H9 (cell line): ENCODE measurements at regions not wholly inside any gene's neighbourhood (a gene's known extent, or its start where the extent isn't known, plus 50 kb on each side); places are given as distances from the start of the nearest gene placed in this dataset.

Source experiments
- DNase-seq: peaks from one replicate; pipeline ENCODE4 v3.0.0-alpha.2; 2017
- H2AFZ ChIP-seq: one replicate; pipeline ENCODE4 v1.6.1; 2013; ENCODE audit warnings: mild to moderate bottlenecking, low read length, control low read depth, moderate library complexity
- H2AK5ac ChIP-seq: 2 replicates; pipeline ENCODE4 v1.6.1; 2013; ENCODE audit warnings: low read length, control low read depth, mixed read lengths; ENCODE audit not compliant: insufficient read length
- H2BK120ac ChIP-seq: one replicate; pipeline ENCODE4 v1.6.1; 2013; ENCODE audit warnings: low read depth, mild to moderate bottlenecking, low read length, control low read depth, inconsistent platforms; ENCODE audit not compliant: poor library complexity, severe bottlenecking
- H2BK12ac ChIP-seq: 2 replicates; pipeline ENCODE4 v1.6.1; 2013; ENCODE audit warnings: low read length, control low read depth, mixed read lengths, low read depth; ENCODE audit not compliant: insufficient read length
- H2BK15ac ChIP-seq: 2 replicates; pipeline ENCODE4 v1.6.1; 2013; ENCODE audit warnings: low read depth, low read length, control low read depth
- H2BK20ac ChIP-seq: one replicate; pipeline ENCODE4 v1.6.1; 2013; ENCODE audit warnings: low read depth, mild to moderate bottlenecking, low read length, control low read depth, inconsistent platforms; ENCODE audit not compliant: poor library complexity, severe bottlenecking
- H2BK5ac ChIP-seq: 2 replicates; pipeline ENCODE4 v1.6.1; 2013; ENCODE audit warnings: low read length, control low read depth, mixed read lengths; ENCODE audit not compliant: insufficient read length
- H3K14ac ChIP-seq: 2 replicates; pipeline ENCODE4 v1.6.1; 2013; ENCODE audit warnings: low read length, control low read depth; ENCODE audit not compliant: insufficient read depth
- H3K18ac ChIP-seq: 2 replicates; pipeline ENCODE4 v1.6.1; 2013; ENCODE audit warnings: low read depth, mild to moderate bottlenecking, mixed read lengths, low read length, control low read depth; ENCODE audit not compliant: insufficient read length
- H3K23ac ChIP-seq: 2 replicates; pipeline ENCODE4 v1.6.1; 2013; ENCODE audit warnings: low read length, control low read depth, mixed read lengths, low read depth; ENCODE audit not compliant: insufficient read length
- H3K23me2 ChIP-seq: 2 replicates; pipeline ENCODE4 v1.6.1; 2013; ENCODE audit warnings: low read depth, mild to moderate bottlenecking, mixed read lengths, low read length, control low read depth; ENCODE audit not compliant: insufficient read length, poor library complexity, severe bottlenecking
- H3K27ac ChIP-seq: 2 replicates; pipeline ENCODE4 v1.5.1; 2013; ENCODE audit warnings: low read length, control low read depth, mixed read lengths, low read depth; ENCODE audit not compliant: insufficient read length
- H3K27me3 ChIP-seq: 2 replicates; pipeline ENCODE4 v1.6.1; 2013; ENCODE audit warnings: low read length, control low read depth, inconsistent platforms; ENCODE audit not compliant: insufficient read depth
- H3K4ac ChIP-seq: 2 replicates; pipeline ENCODE4 v1.6.1; 2013; ENCODE audit warnings: low read depth, mild to moderate bottlenecking, control low read depth, inconsistent platforms, low read length, moderate library complexity
- H3K4me1 ChIP-seq: 2 replicates; pipeline ENCODE4 v1.6.1; 2013; ENCODE audit warnings: low read length, control low read depth, inconsistent platforms; ENCODE audit not compliant: insufficient read depth
- H3K4me2 ChIP-seq: 2 replicates; pipeline ENCODE4 v1.6.1; 2013; ENCODE audit warnings: low read length, control low read depth, mixed read lengths; ENCODE audit not compliant: insufficient read length, insufficient read depth
- H3K56ac ChIP-seq: 2 replicates; pipeline ENCODE4 v1.6.1; 2013; ENCODE audit warnings: low read depth, mild to moderate bottlenecking, mixed read lengths, low read length, control low read depth; ENCODE audit not compliant: insufficient read length
- H3K79me1 ChIP-seq: 2 replicates; pipeline ENCODE4 v1.6.1; 2013; ENCODE audit warnings: low read depth, mild to moderate bottlenecking, moderate library complexity, low read length, control low read depth, inconsistent platforms; ENCODE audit not compliant: insufficient read depth, poor library complexity, severe bottlenecking
- H3K79me2 ChIP-seq: 2 replicates; pipeline ENCODE4 v1.6.1; 2013; ENCODE audit warnings: low read length, control low read depth, inconsistent platforms; ENCODE audit not compliant: insufficient read depth
- H3K9ac ChIP-seq: 2 replicates; pipeline ENCODE4 v1.6.1; 2013; ENCODE audit warnings: low read length, control low read depth, mixed read lengths; ENCODE audit not compliant: insufficient read length; ENCODE audit errors: extremely low read depth
- H3K9me3 ChIP-seq: one replicate; pipeline ENCODE4 v1.6.1; 2013; ENCODE audit warnings: low read depth, low read length, inconsistent platforms; ENCODE audit not compliant: control insufficient read depth
- H3T11ph ChIP-seq: one replicate; pipeline ENCODE4 v1.6.1; 2013; ENCODE audit warnings: mild to moderate bottlenecking, low read length, control low read depth, inconsistent platforms
- H4K20me1 ChIP-seq: one replicate; pipeline ENCODE4 v1.6.1; 2013; ENCODE audit not compliant: control insufficient read depth, insufficient read length, insufficient read depth
- H4K5ac ChIP-seq: 2 replicates; pipeline ENCODE4 v1.6.1; 2013; ENCODE audit warnings: low read depth, mild to moderate bottlenecking, mixed read lengths, low read length, control low read depth; ENCODE audit not compliant: insufficient read length
- H4K8ac ChIP-seq: replicated peaks from 2 replicates; pipeline ENCODE4 v1.6.1; 2013; ENCODE audit warnings: low read length, control low read depth, mixed read lengths, low read depth; ENCODE audit not compliant: insufficient read length
- H4K91ac ChIP-seq: 2 replicates; pipeline ENCODE4 v1.6.1; 2013; ENCODE audit warnings: low read depth, mild to moderate bottlenecking, moderate library complexity, mixed read lengths, low read length, control low read depth; ENCODE audit not compliant: insufficient read length
- H3K27ac Mint-ChIP-seq, 3 experiments: 2 replicates in 2 of 3; 3 replicates in 1 of 3; pipeline ENCODE4 v1.8.0; 2020 to 2021; ENCODE audit warnings: mixed read lengths in 3 of 3, mild to moderate bottlenecking in 1 of 3, moderate library complexity in 1 of 3
- H3K27me3 Mint-ChIP-seq: 2 replicates; pipeline ENCODE4 v1.8.0; 2021; ENCODE audit warnings: low read depth, mild to moderate bottlenecking, moderate library complexity, mixed read lengths
- H3K36me3 Mint-ChIP-seq, 3 experiments: 2 replicates in 2 of 3; 3 replicates in 1 of 3; pipeline ENCODE4 v1.8.0; 2020 to 2021; ENCODE audit warnings: low read depth in 3 of 3, mixed read lengths in 3 of 3; ENCODE audit not compliant: insufficient read depth in 1 of 3
- H3K4me1 Mint-ChIP-seq, 2 experiments: 2 replicates each; pipeline ENCODE4 v1.8.0; 2020; ENCODE audit warnings: mixed read lengths in 2 of 2
- H3K4me3 Mint-ChIP-seq, 2 experiments: 2 replicates in 1 of 2; 3 replicates in 1 of 2; pipeline ENCODE4 v1.8.0; 2020 to 2021; ENCODE audit warnings: mild to moderate bottlenecking in 2 of 2, mixed read lengths in 2 of 2, moderate library complexity in 1 of 2
- H3K9me3 Mint-ChIP-seq, 2 experiments: 2 replicates in 1 of 2; 3 replicates in 1 of 2; pipeline ENCODE4 v1.8.0; 2020; ENCODE audit warnings: mild to moderate bottlenecking in 2 of 2, mixed read lengths in 2 of 2, moderate library complexity in 1 of 2
- CTCF ChIP-seq: fragments of 200-600 bp; sonication (generic); conservative IDR thresholded peaks from 3 replicates; pipeline ENCODE4 v1.8.0; 2021; ENCODE audit warnings: antibody characterized with exemption, mild to moderate bottlenecking
- WGBS: extraction: QIAGEN DNeasy Blood & Tissue Kit; methylation state at CpG from one replicate; pipeline ENCODE4 v1.1.7; 2013; ENCODE audit warnings: missing lambda C conversion rate, low lambda C conversion rate, mixed read lengths; ENCODE audit not compliant: insufficient read length; ENCODE audit errors: extremely low coverage; 5-methylcytosine and 5-hydroxymethylcytosine counted together

GRCh38 chr12:118921761-118922160 is 59.6 kb upstream of the SRRM4 start:
- Histone ChIP-seq H3K9me3 (no peaks in the 10 kb centered on the region), H3K79me2 (no peaks in the 10 kb centered on the region), H2BK12ac (no peak overlapping the region), H3K14ac (no peak overlapping the region), H3K23ac (no peak overlapping the region), H2BK15ac (no peak overlapping the region), H3K79me1 (no peaks in the 10 kb centered on the region), H3K23me2 (no peaks in the 10 kb centered on the region), H3K4me1 (no peaks in the 10 kb centered on the region), H3K9ac (no peak overlapping the region), H2BK5ac (no peak overlapping the region), H3K4ac (no peak overlapping the region), H4K8ac (no peak overlapping the region), H3K56ac (no peak overlapping the region), H2AK5ac (no peak overlapping the region), H2BK120ac (no peak overlapping the region), H4K91ac (no peak overlapping the region), H2AFZ (no peak overlapping the region), H4K5ac (no peak overlapping the region), H2BK20ac (no peak overlapping the region), H3K18ac (no peak overlapping the region), H3K27me3 (no peaks in the 10 kb centered on the region), H3T11ph (no peak overlapping the region), H3K27ac (no peak overlapping the region), H3K4me2 (no peak overlapping the region), H4K20me1 (no peaks in the 10 kb centered on the region)
- WGBS: no CpG with 5 or more reads among the region's 2 CpGs
- DNase-seq: no peak
- no peak for TF ChIP-seq CTCF
- Mint-ChIP-seq H3K27ac (no peak overlapping the region), H3K9me3 (no peaks in the 10 kb centered on the region; a peak in 1 of 5 replicates), H3K4me3 (no peak overlapping the region), H3K27me3 (peaks cover 57% of the 10 kb centered on the region), H3K36me3 (no peaks in the 10 kb centered on the region), H3K4me1 (no peaks in the 10 kb centered on the region)
